HUES6 (cell line): ENCODE measurements at regions not wholly inside any gene's neighbourhood (a gene's known extent, or its start where the extent isn't known, plus 50 kb on each side); places are given as distances from the start of the nearest gene placed in this dataset.

Experiments used
- H3K27ac ChIP-seq: 2 replicates; pipeline ENCODE4 v1.7.0; 2013; ENCODE audit warnings: low read depth, mild to moderate bottlenecking, low read length, inconsistent platforms
- H3K27me3 ChIP-seq: 2 replicates; pipeline ENCODE4 v1.6.1; 2013; ENCODE audit warnings: low read length; ENCODE audit not compliant: control insufficient read depth, insufficient read depth
- H3K36me3 ChIP-seq: 2 replicates; pipeline ENCODE4 v1.6.1; 2013; ENCODE audit warnings: low read length; ENCODE audit not compliant: control insufficient read depth, insufficient read depth
- H3K4me1 ChIP-seq: 2 replicates; pipeline ENCODE4 v1.6.1; 2013; ENCODE audit warnings: low read length; ENCODE audit not compliant: control insufficient read depth, insufficient read depth
- H3K4me3 ChIP-seq: 2 replicates; pipeline ENCODE4 v1.5.1; 2013; ENCODE audit warnings: low read depth, low read length
- H3K9ac ChIP-seq: one replicate; pipeline ENCODE4 v1.6.1; 2013; ENCODE audit warnings: mild to moderate bottlenecking, low read length
- H3K9me3 ChIP-seq: 2 replicates; pipeline ENCODE4 v1.6.1; 2013; ENCODE audit warnings: low read depth, low read length; ENCODE audit not compliant: control insufficient read depth, insufficient read depth

DNA sequence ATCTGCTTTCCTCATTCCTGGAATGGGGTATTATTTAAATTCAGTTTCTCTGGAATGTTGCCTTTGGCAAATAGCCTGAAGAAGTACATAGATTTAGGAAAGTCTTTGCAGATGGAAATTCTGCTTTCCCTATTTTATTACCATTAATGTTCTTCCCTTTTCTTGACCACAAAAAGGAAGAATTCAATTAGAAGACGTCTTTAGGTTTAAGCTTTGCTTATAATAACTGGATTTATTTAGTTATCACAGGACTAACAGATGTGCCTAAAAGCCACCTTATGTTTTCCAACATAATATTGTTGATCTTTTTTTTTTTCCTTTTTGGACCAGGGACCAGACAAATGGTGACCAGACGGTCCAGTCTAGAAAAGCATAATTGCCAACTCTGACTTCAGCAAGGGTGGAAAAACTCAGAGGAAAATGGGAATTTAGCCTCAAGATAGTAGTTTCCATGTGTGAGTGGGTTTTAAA, 210.1 kb upstream of the SPRY2 start:
- Histone ChIP-seq H3K4me1 (peaks cover 6% of the 10 kb centered on the region; the same call in 1 of the 2 replicates), H3K9me3 (no peaks in the 10 kb centered on the region), H3K36me3 (no peaks in the 10 kb centered on the region), H3K27ac (no peak overlapping the region), H3K4me3 (no peak overlapping the region), H3K9ac (no peak overlapping the region), H3K27me3 (no peaks in the 10 kb centered on the region)

DNA sequence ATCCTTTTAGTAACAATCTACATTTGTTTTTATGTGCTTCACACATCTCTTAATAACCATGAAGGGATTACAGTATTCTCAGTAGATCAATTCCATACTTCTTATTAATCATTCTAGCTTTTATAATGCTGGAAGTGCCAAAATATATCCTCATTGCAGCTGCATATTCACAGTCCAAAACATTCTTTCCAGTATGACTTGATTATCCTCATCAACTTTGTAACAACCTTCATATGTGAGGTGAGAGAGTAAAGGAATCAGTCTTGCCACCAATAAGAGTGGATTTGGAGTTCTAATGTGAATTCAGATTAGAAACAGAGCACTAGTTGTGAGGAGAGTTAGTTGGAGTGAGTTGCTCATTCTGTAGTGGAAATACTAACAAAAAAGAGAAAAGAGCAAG, 208.0 kb upstream of the SPRY2 start:
- Histone ChIP-seq H3K27me3 (no peaks in the 10 kb centered on the region), H3K36me3 (no peaks in the 10 kb centered on the region), H3K4me1 (peaks cover 6% of the 10 kb centered on the region; the same call in 1 of the 2 replicates), H3K9ac (no peak overlapping the region), H3K4me3 (no peak overlapping the region), H3K27ac (no peak overlapping the region), H3K9me3 (no peaks in the 10 kb centered on the region)

DNA sequence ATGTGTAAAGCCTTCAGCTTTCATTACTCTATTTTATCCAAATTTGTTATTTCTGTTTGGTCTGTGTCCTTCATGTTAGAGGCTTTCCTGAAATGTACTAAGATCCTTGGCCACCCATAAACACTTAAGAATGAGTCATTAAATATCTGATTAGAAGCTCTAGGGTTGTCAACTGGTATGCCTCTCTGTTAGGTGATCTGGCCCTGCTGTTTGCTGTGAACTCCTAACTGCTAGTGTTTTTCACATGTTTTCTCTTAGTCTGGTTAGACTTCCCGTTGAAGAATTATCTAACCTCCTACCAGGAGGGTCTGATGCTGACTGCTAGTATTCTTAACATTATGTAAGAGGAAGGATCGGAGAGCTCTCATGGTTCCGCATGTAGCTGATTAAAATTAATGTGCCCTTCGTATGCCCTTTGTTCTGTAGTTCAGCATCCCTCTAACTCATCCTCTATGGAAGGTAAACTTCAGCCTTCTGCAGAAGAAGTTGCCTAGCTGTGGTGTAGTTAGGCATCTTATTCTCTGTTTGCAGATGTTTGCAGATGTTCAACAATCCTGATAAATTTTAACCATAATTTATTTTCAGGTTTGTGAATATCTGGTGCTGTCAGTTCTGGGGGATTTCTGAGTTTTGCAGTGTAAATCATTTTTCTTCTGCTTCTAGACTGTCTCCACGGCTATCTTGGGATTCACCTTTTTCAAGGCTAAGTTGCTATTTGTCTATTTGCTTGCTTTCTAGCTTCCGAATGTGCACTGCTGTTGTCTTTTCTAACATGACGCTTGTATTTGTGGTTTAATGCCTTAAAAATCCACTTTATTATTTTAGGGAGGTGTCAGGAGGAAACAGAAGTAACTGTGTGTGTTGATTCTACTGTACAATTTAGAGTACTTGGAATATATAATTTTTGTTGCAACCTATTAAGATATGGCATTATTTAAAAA, 207.2 kb upstream of the SPRY2 start:
- Histone ChIP-seq H3K27me3 (no peaks in the 10 kb centered on the region), H3K9ac (no peak overlapping the region), H3K4me3 (no peak overlapping the region), H3K36me3 (no peaks in the 10 kb centered on the region), H3K4me1 (peaks cover 5% of the 10 kb centered on the region; the same call in 1 of the 2 replicates), H3K27ac (no peak overlapping the region), H3K9me3 (no peaks in the 10 kb centered on the region)

DNA sequence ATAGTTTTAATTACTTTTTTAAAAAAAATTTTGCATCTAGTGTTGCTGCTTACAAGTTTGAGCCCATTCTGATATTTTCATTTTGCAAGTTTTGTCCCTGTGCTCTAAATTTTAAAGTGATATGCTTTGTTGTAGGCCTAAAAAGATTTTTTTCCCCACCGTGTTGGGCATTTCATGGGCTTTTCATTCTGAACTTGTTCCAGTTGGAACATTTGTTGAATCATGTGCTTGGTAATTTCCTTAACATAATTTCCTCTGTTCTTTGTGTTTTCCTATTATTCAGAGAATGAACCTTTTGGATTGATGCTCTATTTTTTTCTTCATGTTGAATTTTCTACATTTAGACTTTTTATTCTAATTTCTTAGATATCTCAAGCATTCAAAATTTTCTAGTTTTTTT, 206.4 kb upstream of the SPRY2 start:
- no peaks in the 10 kb centered on the region for H3K36me3 ChIP-seq
- H3K27me3 ChIP-seq: no peaks in the 10 kb centered on the region
- H3K27ac ChIP-seq: no peak overlapping the region
- no peaks in the 10 kb centered on the region for H3K9me3 ChIP-seq
- H3K4me1 ChIP-seq: no peaks in the 10 kb centered on the region; the same call in 1 of the 2 replicates
- H3K9ac ChIP-seq: no peak overlapping the region
- H3K4me3 ChIP-seq: no peak overlapping the region

DNA sequence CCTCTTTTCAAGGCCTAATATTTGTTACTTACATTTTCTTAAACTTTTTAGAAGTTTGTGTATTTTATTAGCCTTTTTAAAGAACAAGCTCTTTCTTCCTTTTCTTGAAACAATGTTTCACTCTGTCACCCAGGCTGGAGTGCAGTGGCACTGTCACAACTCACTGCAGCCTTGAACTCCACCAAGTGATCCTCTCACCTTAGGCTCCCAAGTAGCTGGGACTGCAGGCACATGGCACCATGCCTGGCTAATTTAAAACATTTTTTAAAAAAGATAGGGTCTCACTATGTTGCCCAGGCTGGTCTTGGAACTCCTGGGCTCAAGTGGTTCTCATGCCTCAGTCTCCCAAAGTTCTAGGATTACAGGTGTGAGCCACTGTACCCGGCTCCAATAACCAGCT, 192.2 kb upstream of the SPRY2 start:
- Histone ChIP-seq H3K4me1 (no peaks in the 10 kb centered on the region), H3K27me3 (no peaks in the 10 kb centered on the region), H3K36me3 (no peaks in the 10 kb centered on the region), H3K4me3 (no peak overlapping the region), H3K27ac (no peak overlapping the region), H3K9me3 (no peaks in the 10 kb centered on the region), H3K9ac (no peak overlapping the region)

DNA sequence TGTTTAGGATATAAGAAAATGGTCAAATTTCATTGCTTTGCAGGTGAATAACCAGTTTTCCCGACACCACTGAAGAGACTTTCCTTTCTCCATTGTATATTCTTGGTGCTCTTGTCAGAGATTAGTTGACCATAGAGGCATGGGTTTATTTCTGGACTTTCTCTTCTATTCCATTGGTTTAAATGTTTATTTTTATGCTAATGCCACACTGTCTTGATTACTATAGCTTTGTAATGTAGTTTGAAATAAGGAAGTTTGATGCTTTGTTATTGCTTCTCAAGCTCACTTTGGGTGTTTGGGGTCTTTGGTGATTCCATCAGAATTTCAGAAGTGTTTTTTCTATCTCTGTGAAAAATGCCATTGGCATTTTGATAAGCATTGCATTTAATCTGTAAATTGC, 190.0 kb upstream of the SPRY2 start:
- Histone ChIP-seq H3K9me3 (no peaks in the 10 kb centered on the region), H3K36me3 (no peaks in the 10 kb centered on the region), H3K9ac (no peak overlapping the region), H3K4me3 (no peak overlapping the region), H3K27ac (no peak overlapping the region), H3K4me1 (no peaks in the 10 kb centered on the region), H3K27me3 (no peaks in the 10 kb centered on the region)

DNA sequence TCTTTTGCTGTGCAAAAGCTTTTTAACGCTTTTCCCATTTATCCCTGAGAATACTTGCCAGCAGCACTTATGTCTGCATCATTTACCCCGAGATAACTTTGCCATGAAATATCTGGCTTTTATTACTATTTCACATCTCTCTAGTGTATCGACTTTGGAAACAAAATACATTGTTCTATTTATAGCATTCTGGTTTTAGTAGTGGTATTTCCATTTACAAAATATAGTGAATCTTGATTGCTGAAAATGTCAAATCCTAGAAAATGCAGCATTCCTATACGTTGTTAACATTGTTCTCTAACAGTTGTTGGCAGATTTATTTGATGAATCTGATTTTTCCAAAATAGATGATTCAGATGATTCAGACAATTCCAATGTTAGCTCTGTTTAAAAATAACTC, 189.3 kb upstream of the SPRY2 start:
- Histone ChIP-seq H3K27ac (no peak overlapping the region), H3K36me3 (no peaks in the 10 kb centered on the region), H3K9me3 (no peaks in the 10 kb centered on the region), H3K9ac (no peak overlapping the region), H3K4me3 (no peak overlapping the region), H3K4me1 (no peaks in the 10 kb centered on the region), H3K27me3 (no peaks in the 10 kb centered on the region)

DNA sequence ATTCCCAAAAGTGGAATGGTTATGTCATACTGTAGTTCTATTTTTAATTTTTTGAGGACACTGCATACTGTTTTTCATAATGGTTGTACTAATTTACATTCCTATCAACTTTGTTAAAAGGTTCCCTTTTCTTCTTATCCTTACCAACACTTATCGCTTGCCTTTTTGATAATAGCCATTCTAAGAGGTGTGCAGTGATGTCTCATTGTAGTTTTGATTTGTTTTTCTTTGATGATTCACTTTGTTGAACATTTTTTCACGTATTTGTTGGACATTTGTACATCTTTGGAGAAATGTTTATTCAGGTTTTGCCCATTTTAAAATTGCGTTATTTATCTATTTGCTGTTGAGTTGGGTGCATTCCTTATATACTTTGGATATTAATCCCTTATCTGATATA, 188.8 kb upstream of the SPRY2 start:
- Histone ChIP-seq H3K9me3 (no peaks in the 10 kb centered on the region), H3K27ac (no peak overlapping the region), H3K4me1 (no peaks in the 10 kb centered on the region), H3K27me3 (no peaks in the 10 kb centered on the region), H3K4me3 (no peak overlapping the region), H3K9ac (no peak overlapping the region), H3K36me3 (no peaks in the 10 kb centered on the region)

DNA sequence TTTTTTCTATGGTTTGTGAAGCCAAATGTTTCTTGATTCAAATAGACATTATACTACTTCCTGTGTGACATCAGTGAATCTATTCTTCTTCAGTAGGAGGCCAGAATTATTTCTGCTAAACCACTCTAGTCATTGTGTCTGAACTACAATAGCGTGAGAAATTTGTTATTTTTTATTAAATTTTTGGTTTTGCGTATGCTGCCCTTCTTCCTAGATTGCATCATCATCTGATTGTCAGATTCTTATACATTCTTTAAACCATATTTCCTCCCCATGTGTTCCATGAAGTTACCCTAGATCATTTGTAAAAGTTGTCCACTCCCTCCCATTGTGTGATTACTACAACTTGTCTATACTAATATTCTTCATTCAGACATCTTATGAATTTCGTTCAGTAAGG, 187.8 kb upstream of the SPRY2 start:
- H3K9me3 ChIP-seq: no peaks in the 10 kb centered on the region
- H3K27me3 ChIP-seq: no peaks in the 10 kb centered on the region
- H3K36me3 ChIP-seq: no peaks in the 10 kb centered on the region
- H3K27ac ChIP-seq: no peak overlapping the region
- no peak overlapping the region for H3K4me3 ChIP-seq
- no peak overlapping the region for H3K9ac ChIP-seq
- no peaks in the 10 kb centered on the region for H3K4me1 ChIP-seq

DNA sequence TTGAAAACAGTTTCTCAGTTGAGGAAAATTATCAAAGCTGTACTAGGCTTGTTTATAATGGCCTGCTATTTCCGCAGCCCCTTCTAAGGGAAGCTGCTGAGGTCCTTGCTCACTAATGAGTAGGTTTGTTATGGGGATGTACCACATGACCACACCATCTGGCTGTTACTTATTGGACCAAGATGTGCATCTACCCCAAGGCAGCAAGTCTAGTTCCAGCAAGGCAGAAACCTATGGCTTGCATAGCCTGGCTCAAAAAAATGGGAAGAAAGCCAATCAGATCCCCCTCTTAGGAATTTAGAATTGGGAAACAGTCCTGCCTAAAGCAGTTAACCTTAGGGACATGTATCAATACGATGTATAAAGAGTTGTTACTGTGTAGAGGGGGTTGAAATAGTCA, 186.5 kb upstream of the SPRY2 start:
- H3K4me1 ChIP-seq: no peaks in the 10 kb centered on the region
- H3K27me3 ChIP-seq: no peaks in the 10 kb centered on the region
- H3K9ac ChIP-seq: no peak overlapping the region
- H3K4me3 ChIP-seq: no peak overlapping the region
- no peaks in the 10 kb centered on the region for H3K9me3 ChIP-seq
- no peak overlapping the region for H3K27ac ChIP-seq
- no peaks in the 10 kb centered on the region for H3K36me3 ChIP-seq

DNA sequence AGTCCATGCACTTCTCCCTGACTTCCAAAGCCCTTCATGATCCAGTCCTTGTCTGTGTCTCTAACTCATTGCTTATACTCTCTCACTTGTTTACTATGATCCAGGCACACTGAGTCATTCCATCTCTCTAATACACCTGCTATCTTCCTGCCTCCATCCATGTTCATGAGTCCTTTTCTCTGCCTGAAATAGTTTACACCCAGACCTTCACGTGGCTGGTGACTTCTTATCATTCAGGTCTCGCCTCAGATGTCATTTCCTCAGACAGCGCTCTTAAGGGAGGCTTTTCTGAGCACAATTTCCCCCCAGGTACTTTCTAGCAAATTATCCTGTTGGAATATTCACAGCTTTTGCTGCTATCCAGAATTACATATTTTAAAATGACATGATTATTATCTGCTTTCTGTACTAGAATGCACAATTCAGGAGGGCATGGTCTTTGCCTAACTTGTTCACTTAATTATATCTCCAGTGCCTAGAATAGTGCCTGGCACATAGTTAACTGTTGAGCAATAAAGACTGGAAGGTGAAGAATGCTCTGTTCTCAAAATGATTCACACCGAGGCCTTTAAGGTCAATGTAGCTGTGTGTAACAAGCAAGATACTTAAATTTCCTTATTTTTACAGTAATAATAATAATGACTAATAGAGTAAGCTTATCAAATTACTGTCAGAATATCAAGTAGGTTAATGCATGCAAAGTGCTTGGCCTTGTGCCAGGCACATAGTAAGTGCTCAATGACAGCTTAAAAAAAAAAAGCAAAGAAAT, 183.7 kb upstream of the SPRY2 start:
- no peaks in the 10 kb centered on the region for H3K4me1 ChIP-seq
- no peaks in the 10 kb centered on the region for H3K27me3 ChIP-seq
- no peak overlapping the region for H3K27ac ChIP-seq
- H3K9me3 ChIP-seq: no peaks in the 10 kb centered on the region
- H3K4me3 ChIP-seq: no peak overlapping the region
- H3K9ac ChIP-seq: no peak overlapping the region
- no peaks in the 10 kb centered on the region for H3K36me3 ChIP-seq
